Stomach smooth muscle (tissue), 2 donors: ENCODE measurements at regions not wholly inside any gene's neighbourhood (a gene's known extent, or its start where the extent isn't known, plus 50 kb on each side); places are given as distances from the start of the nearest gene placed in this dataset.

Experiments
- H3K27ac ChIP-seq: one replicate; pipeline ENCODE4 v1.7.0; 2013; ENCODE audit warnings: mild to moderate bottlenecking, low read length, inconsistent platforms
- H3K27me3 ChIP-seq, 2 donors: one replicate each; pipeline ENCODE4 v1.7.0; 2013; ENCODE audit warnings: low read length in 2 of 2; ENCODE audit not compliant: insufficient read depth in 2 of 2, control insufficient read depth in 1 of 2
- H3K36me3 ChIP-seq, 2 donors: one replicate each; pipeline ENCODE4 v1.7.0; 2013; ENCODE audit warnings: low read length in 2 of 2; ENCODE audit not compliant: control insufficient read depth in 2 of 2, insufficient read depth in 2 of 2
- H3K4me1 ChIP-seq: one replicate; pipeline ENCODE4 v1.7.0; 2013; ENCODE audit warnings: low read length; ENCODE audit not compliant: control insufficient read depth, insufficient read depth
- H3K4me3 ChIP-seq, 2 donors: one replicate each; pipeline ENCODE4 v1.7.0; 2013; ENCODE audit warnings: low read length in 2 of 2
- H3K9ac ChIP-seq, 2 donors: one replicate each; pipeline ENCODE4 v1.7.0; 2013; ENCODE audit warnings: low read length in 2 of 2, mild to moderate bottlenecking in 1 of 2
- H3K9me3 ChIP-seq, 2 donors: one replicate each; pipeline ENCODE4 v1.7.0; 2013; ENCODE audit warnings: low read length in 2 of 2; ENCODE audit not compliant: control insufficient read depth in 2 of 2
- donor health status: healthy.
- donor health status: Pancreatic carcinoma.

- Histone ChIP-seq H3K27me3 (no peaks in the 10 kb centered on the region), H3K9ac (no peak overlapping the region), H3K4me3 (no peak overlapping the region), H3K36me3 (no peaks in the 10 kb centered on the region), H3K27ac (no peak overlapping the region), H3K4me1 (peaks cover 2% of the 10 kb centered on the region), H3K9me3 (no peaks in the 10 kb centered on the region)
These were observed 205.5 kb downstream of the MFSD1 start for GRCh38 chr3:159007331-159007730.

DNA sequence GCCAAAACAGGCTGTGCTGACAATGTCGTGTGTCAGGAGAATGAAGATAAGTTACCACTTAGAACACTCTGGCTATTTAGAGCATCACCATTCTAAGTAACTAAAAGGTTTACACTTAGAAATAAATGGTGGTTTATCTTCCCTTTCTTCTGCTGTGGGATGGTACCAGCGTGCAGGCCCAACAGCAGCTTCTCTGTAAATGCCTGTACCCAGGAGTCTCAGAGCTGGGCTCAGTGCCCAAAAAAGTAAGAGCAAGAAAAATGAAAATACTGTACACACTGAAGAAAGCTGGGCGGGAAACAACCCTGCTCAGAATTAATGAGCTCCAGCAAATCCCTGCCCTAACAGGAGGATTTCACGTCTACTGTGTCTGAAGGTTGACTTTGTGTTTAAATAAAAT is 206.5 kb downstream of the MFSD1 start:
- Histone ChIP-seq H3K4me3 (no peak overlapping the region), H3K9ac (no peak overlapping the region), H3K9me3 (no peaks in the 10 kb centered on the region), H3K27me3 (no peaks in the 10 kb centered on the region), H3K4me1 (peaks cover 2% of the 10 kb centered on the region), H3K27ac (no peak overlapping the region), H3K36me3 (no peaks in the 10 kb centered on the region)

DNA sequence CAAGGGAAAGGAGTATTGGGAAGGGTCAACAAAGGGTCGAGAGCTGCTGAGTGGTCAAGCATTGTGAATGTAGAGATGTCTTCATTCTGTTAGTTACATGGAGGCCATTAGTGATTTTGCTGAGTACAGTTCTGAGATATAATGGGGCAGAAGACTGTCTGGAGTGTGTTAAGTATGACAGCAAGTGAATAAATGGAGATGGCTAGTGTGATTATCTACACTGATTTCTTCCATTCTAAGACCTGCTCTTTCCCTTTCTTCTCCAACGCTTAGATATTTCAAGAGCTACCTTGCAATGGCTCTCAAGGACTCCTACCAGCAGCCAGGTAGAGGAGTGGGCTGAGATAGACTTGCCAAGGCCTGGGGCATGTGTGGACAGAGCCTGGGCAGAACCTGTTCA is 216.5 kb downstream of the MFSD1 start:
- Histone ChIP-seq H3K36me3 (no peaks in the 10 kb centered on the region), H3K4me3 (no peak overlapping the region), H3K27me3 (no peaks in the 10 kb centered on the region), H3K9me3 (peaks cover 3 to 9% of the 10 kb centered on the region in 2 donors), H3K9ac (no peak overlapping the region), H3K27ac (no peak overlapping the region), H3K4me1 (no peaks in the 10 kb centered on the region)

- no peaks in the 10 kb centered on the region for H3K4me1 ChIP-seq
- no peak overlapping the region for H3K27ac ChIP-seq
- no peak overlapping the region for H3K4me3 ChIP-seq
- H3K36me3 ChIP-seq = no peaks in the 10 kb centered on the region
- H3K27me3 ChIP-seq = no peaks in the 10 kb centered on the region
- H3K9ac ChIP-seq = no peak overlapping the region
- peaks cover 3 to 12% of the 10 kb centered on the region in 2 donors for H3K9me3 ChIP-seq
These were observed 223.9 kb downstream of the MFSD1 start for GRCh38 chr3:159025733-159026132.

DNA sequence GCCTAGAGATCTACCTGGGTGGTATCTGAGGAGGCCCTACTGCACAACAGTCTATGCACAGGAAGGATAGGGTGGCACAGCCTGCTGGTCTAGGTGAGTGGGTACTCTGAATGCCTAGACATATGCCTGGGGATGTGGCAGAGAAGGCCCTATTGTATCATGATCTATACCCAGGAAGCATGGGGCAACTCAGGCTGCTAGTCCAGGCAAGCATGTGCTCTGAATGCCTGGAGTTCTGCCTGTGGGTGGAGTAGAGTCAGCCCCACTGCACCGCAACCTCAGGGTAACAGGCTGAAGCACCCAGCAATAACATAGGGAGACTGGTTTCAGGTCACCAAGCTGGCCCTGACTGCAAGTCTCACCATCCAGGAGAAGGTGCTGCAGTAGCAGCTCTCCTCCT is 224.7 kb downstream of the MFSD1 start:
- H3K4me1 ChIP-seq = no peaks in the 10 kb centered on the region
- no peaks in the 10 kb centered on the region for H3K36me3 ChIP-seq
- no peak overlapping the region for H3K9ac ChIP-seq
- H3K27ac ChIP-seq = no peak overlapping the region
- H3K27me3 ChIP-seq = no peaks in the 10 kb centered on the region
- H3K9me3 ChIP-seq = peaks cover 3 to 12% of the 10 kb centered on the region in 2 donors
- H3K4me3 ChIP-seq = no peak overlapping the region

- Histone ChIP-seq H3K27ac (no peak overlapping the region), H3K9ac (no peak overlapping the region), H3K27me3 (no peaks in the 10 kb centered on the region), H3K4me1 (no peaks in the 10 kb centered on the region), H3K4me3 (no peak overlapping the region), H3K36me3 (no peaks in the 10 kb centered on the region), H3K9me3 (peaks cover 0 to 3% of the 10 kb centered on the region in 2 donors)
These were observed 226.9 kb downstream of the MFSD1 start for GRCh38 chr3:159028706-159029105.

- no peaks in the 10 kb centered on the region for H3K36me3 ChIP-seq
These were observed 227.6 kb downstream of the MFSD1 start for GRCh38 chr3:159029306-159030026.

DNA sequence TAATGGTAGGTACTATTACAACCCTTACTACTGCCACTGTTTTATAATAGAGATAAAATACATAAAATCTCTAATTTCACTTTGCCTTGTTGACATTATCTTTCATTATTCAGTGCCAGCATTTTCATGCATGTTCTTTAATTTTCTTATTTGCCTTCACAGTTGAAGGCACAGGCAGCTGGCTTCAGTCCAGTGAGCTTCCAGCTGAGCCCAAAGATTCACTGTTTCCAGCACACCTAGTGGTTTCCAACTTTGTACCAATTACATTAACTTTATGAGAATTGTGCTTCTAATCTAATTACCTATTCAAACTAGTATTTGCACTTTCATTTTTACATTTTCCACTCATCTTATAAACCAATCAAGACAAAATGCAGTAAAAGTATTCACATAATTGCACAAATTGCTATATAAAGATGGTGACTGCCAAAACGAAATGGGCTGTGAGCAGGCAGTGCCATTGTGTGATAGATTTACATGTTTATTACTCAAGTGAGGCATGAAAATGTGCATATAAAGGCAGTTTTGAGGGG is 228.3 kb downstream of the MFSD1 start:
- H3K9ac ChIP-seq = no peak overlapping the region
- no peak overlapping the region for H3K4me3 ChIP-seq
- no peaks in the 10 kb centered on the region for H3K27me3 ChIP-seq
- no peak overlapping the region for H3K27ac ChIP-seq
- no peaks in the 10 kb centered on the region for H3K4me1 ChIP-seq
- H3K9me3 ChIP-seq = peaks cover 0 to 3% of the 10 kb centered on the region in 2 donors
- no peaks in the 10 kb centered on the region for H3K36me3 ChIP-seq

More at GRCh38 chr3:159029306-159030026, 227.6 kb downstream of the MFSD1 start:
- H3K27ac ChIP-seq = no peak overlapping the region
- no peaks in the 10 kb centered on the region for H3K27me3 ChIP-seq
- no peak overlapping the region for H3K4me3 ChIP-seq
- no peaks in the 10 kb centered on the region for H3K4me1 ChIP-seq
- no peak overlapping the region for H3K9ac ChIP-seq
- peaks cover 0 to 3% of the 10 kb centered on the region in 2 donors for H3K9me3 ChIP-seq

DNA sequence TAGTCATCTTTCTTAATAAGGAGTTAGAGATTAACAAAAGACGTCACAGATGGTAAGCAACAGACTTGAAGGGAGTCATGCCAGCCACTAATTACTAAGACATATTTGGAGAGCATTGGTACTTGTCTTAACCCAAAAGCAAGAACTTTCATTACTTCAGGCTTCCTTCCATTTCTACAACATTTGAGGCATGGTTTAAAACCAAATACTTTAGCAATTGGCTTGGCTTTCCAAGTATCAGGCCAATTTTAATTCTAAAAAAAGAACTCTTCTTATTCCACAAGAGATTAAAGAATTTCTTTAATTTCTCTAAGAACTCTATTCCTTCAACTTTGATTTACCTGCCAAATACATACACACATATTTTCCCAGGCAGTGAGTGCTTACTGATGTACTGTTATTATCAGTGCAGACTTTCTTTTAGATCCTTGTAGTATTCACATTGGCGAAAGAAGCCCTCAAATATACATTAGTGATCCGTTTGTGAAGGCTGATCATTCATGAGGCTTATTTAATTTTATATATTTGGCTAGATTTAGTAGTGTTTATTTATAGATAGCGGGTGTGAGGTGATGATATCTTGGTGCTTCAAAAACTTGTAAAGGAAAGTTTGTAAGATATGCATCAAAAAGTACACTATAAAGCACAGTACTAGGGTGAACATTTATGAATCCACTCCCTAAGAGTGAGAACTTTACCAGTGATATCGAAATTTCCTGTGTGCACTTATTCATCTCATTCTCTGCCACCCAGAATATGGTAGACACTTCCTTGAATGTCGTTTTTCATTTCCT is 229.2 kb downstream of the MFSD1 start:
- Histone ChIP-seq H3K4me1 (no peaks in the 10 kb centered on the region), H3K36me3 (no peaks in the 10 kb centered on the region), H3K9ac (no peak overlapping the region), H3K4me3 (no peak overlapping the region), H3K27ac (no peak overlapping the region), H3K9me3 (peaks cover 0 to 3% of the 10 kb centered on the region in 2 donors), H3K27me3 (no peaks in the 10 kb centered on the region)

GRCh38 chr3:159032311-159032710 is 230.5 kb downstream of the MFSD1 start:
- Histone ChIP-seq H3K4me1 (no peaks in the 10 kb centered on the region), H3K9me3 (no peaks in the 10 kb centered on the region), H3K36me3 (no peaks in the 10 kb centered on the region), H3K27me3 (no peaks in the 10 kb centered on the region), H3K9ac (no peak overlapping the region), H3K4me3 (no peak overlapping the region), H3K27ac (no peak overlapping the region)

- Histone ChIP-seq H3K4me1 (no peaks in the 10 kb centered on the region), H3K4me3 (no peak overlapping the region), H3K27ac (no peak overlapping the region), H3K36me3 (no peaks in the 10 kb centered on the region), H3K9me3 (peaks cover 0 to 2% of the 10 kb centered on the region in 2 donors), H3K9ac (no peak overlapping the region), H3K27me3 (no peaks in the 10 kb centered on the region)
These were observed 236.6 kb downstream of the MFSD1 start for GRCh38 chr3:159038405-159038804.
